RWPE1 (cell line): ENCODE measurements at regions not wholly inside any gene's neighbourhood (a gene's known extent, or its start where the extent isn't known, plus 50 kb on each side); places are given as distances from the start of the nearest gene placed in this dataset.

Source experiments
- CTCF ChIA-PET: fragments of 350-600 bp; sonication (Branson Sonifier 250); formaldehyde crosslinking; extraction: SDS; loops from one replicate; lab custom pipeline; 2021; lab: Yijun Ruan, JAX
- POLR2A ChIA-PET: fragments of 400-600 bp; formaldehyde crosslinking; extraction: SDS; loops from one replicate; lab custom pipeline; 2020; ENCODE audit warnings: antibody characterized with exemption; ENCODE audit not compliant: low non-redundant PET; lab: Yijun Ruan, JAX
- DNase-seq: peaks from one replicate; pipeline ENCODE4 v3.0.0; 2012; ENCODE audit warnings: low spot score
- H3K27ac ChIP-seq: fragments of 450-650 bp; 2 replicates; pipeline ENCODE4 v1.5.1; 2017
- TF ChIP-seq, protein P1 (sequence below): fragments of 450-650 bp; conservative IDR thresholded peaks from 2 replicates; pipeline ENCODE4 v1.5.1; 2017; ENCODE audit warnings: low read depth, mild to moderate bottlenecking

DNA sequence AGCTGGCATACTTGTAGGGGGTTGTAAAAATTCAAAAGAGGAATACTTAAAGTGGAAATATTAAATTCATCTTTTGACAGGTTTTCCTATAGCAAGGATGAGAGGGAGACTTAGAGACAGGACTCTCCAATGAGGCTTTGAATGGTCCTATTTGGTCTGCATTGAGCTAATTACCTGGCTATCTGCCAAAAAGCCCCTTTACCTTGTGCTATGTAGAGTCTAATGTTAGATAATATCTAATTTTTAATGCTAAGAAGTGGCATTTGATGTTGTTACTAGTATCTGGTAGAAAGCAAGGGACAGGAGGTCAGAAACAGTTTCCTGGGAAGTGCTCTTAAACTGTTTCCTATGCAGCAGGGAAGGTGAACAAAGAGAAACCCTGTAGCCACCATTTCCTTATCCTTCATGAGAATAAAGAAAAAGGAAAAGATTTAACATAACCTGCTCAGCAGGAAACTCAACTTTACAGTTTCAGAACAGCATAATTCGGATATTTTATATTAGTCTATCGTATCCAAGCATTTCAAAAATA is 550.0 kb downstream of the SOX5 start:
- TF ChIP-seq, protein P1, sequence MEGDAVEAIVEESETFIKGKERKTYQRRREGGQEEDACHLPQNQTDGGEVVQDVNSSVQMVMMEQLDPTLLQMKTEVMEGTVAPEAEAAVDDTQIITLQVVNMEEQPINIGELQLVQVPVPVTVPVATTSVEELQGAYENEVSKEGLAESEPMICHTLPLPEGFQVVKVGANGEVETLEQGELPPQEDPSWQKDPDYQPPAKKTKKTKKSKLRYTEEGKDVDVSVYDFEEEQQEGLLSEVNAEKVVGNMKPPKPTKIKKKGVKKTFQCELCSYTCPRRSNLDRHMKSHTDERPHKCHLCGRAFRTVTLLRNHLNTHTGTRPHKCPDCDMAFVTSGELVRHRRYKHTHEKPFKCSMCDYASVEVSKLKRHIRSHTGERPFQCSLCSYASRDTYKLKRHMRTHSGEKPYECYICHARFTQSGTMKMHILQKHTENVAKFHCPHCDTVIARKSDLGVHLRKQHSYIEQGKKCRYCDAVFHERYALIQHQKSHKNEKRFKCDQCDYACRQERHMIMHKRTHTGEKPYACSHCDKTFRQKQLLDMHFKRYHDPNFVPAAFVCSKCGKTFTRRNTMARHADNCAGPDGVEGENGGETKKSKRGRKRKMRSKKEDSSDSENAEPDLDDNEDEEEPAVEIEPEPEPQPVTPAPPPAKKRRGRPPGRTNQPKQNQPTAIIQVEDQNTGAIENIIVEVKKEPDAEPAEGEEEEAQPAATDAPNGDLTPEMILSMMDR = no peak
- ChIA-PET CTCF (no interaction called here), POLR2A (no interaction called here)
- H3K27ac ChIP-seq = no peak overlapping the region
- DNase-seq = no peak

DNA sequence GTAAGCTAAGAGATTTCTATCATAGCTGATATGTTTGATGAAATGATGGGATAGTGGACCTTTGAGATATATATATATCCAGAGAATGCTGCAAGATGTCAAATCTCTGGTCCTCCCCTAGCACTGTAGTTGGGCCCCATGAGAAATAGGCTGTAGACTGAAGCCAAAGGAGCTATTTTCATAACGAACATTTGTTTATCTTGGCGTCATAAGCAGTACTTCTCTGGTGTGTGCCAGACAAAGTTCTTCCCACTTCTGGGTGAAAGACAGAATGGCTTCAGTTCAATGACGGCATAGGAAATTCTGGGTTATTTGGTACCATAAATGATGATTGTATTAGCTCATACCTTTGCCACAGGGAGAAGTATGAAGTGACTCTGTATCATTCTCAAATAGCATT is 534.3 kb downstream of the SOX5 start:
- no peak for DNase-seq
- CTCF ChIA-PET = interaction anchor here (0.7 kb wide), 1 partner anchor 221 kb away, joined by 3 read pairs; no protein-coding TSS in a partner anchor
- TF ChIP-seq, protein P1 = no peak
- POLR2A ChIA-PET = no interaction called here
- no peak overlapping the region for H3K27ac ChIP-seq

DNA sequence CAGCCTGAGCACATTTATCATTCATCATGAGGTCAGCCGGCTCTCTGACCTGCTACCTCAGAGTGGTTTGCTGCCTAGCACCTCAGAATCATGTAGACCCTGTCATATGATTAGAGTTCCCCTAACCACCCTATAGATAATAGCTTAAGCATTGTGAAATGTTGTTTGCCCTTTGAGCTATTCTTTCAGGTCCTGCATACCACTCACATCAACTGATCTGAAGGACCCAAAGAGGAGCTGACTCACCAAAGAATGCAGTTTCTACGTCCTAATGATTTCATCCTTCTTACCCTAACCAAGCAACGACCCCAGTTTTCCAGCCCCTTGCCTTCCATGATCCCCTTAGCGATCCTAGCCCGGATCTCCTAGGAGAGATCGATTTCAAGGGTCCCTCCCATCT is 527.9 kb downstream of the SOX5 start:
- CTCF ChIA-PET = interaction anchor here (0.6 kb wide), 1 partner anchor 230 kb away, joined by 3 read pairs; no protein-coding TSS in a partner anchor
- POLR2A ChIA-PET = no interaction called here

DNA sequence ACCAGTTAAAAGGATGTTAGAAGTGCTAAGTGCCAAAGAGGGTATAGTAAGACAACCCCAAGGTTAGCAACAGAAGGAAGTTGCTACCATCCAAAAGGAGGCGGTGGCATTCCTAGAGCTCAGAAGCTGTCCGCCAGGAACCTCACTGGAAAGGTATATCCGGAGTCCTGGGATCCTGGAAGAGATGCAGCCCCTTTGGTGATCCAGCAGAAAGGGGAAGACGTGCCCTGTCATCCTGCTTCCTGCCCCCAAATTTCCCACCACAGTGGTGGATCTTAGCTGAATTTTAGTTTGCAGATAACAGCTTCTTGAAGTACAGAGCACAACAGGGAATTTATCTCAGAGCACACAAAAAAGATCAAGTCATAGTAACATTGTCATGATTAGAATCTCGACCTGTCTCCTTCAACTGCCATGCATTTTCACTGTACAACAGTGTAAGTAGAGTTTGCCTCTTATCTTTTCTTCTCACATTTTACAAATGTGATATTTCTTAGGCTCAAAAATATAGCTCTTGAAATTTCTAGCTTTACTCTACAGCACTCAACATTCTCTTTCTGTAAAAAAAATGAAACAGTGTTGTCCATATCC is 526.3 kb downstream of the SOX5 start:
- H3K27ac ChIP-seq = no peak overlapping the region
- TF ChIP-seq, protein P1 = no peak
- POLR2A ChIA-PET = no interaction called here
- no peak for DNase-seq
- CTCF ChIA-PET = interaction anchor here (0.5 kb wide), 1 partner anchor 21 kb away, joined by 3 read pairs; no protein-coding TSS in a partner anchor

More for the DNA sequence above, 527.9 kb downstream of the SOX5 start:
- H3K27ac ChIP-seq = no peak overlapping the region
- DNase-seq = no peak
- TF ChIP-seq, protein P1 = no peak

DNA sequence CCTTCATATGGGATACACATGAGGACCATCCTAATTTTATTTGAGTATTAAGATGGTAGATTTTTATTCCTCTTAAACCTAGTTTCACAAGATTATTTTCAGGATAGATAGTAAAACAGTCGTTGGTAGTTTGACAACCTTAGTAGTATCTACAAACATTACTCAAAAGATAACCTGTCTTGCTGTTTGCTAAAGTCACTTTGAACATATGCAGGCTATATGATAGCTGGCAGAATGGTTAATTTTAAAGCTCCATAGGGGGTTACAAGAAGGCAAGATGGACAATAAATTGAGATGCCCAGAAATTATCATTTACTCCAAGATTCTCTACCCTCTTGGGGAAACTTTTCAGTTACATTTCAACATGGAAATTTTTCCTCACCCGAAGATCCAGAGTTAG is 525.7 kb downstream of the SOX5 start:
- POLR2A ChIA-PET = no interaction called here
- CTCF ChIA-PET = interaction anchor here (0.5 kb wide), 1 partner anchor 20 kb away, joined by 3 read pairs; no protein-coding TSS in a partner anchor
- TF ChIP-seq, protein P1 = no peak
- no peak for DNase-seq
- no peak overlapping the region for H3K27ac ChIP-seq

DNA sequence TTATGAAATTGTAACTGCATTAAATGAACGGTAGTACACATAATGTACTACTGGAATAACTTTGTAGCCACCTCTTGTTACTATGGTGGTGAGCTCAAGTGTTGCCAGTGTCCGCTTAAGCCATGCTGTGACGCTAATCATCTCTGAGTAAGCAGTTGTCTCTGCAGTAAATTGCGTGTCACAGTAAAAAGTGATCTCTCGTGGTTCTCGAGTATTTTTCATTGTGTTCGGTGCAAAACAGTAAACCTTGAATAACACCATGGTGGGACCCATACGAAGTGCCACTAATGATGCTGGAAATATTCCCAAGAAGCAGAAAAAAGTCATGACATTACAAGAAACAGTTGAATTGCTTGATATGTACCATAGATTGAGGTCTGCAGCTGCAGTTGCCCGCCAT is 524.8 kb downstream of the SOX5 start:
- TF ChIP-seq, protein P1 = no peak
- no peak overlapping the region for H3K27ac ChIP-seq
- ChIA-PET POLR2A (no interaction called here), CTCF (no interaction called here)
- no peak for DNase-seq
